ENCODE measurements at regions not wholly inside any gene's neighbourhood (a gene's known extent, or its start where the extent isn't known, plus 50 kb on each side); places are given as distances from the start of the nearest gene placed in this dataset.

DNA sequence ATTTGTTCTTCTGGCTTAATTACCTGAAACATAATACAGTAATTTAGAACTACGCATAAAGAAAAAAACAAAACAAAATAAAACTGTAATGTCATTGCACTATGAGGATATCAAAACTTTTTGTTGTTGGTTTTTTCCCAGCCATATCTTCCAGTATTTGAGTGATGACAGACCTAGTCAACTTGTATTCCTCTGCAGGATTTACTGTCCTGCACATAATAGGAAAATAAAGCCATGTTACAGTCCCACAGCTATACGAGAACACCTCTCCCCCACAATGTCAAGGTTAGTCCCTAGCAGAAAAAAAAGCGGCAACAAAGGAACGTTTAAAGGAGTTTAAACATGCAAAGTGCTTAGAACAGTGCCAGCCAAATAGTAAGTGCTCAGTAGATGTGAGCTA, 55.3 kb upstream of the PRDX6 start (continued):
- TF ChIP-seq, protein P1, sequence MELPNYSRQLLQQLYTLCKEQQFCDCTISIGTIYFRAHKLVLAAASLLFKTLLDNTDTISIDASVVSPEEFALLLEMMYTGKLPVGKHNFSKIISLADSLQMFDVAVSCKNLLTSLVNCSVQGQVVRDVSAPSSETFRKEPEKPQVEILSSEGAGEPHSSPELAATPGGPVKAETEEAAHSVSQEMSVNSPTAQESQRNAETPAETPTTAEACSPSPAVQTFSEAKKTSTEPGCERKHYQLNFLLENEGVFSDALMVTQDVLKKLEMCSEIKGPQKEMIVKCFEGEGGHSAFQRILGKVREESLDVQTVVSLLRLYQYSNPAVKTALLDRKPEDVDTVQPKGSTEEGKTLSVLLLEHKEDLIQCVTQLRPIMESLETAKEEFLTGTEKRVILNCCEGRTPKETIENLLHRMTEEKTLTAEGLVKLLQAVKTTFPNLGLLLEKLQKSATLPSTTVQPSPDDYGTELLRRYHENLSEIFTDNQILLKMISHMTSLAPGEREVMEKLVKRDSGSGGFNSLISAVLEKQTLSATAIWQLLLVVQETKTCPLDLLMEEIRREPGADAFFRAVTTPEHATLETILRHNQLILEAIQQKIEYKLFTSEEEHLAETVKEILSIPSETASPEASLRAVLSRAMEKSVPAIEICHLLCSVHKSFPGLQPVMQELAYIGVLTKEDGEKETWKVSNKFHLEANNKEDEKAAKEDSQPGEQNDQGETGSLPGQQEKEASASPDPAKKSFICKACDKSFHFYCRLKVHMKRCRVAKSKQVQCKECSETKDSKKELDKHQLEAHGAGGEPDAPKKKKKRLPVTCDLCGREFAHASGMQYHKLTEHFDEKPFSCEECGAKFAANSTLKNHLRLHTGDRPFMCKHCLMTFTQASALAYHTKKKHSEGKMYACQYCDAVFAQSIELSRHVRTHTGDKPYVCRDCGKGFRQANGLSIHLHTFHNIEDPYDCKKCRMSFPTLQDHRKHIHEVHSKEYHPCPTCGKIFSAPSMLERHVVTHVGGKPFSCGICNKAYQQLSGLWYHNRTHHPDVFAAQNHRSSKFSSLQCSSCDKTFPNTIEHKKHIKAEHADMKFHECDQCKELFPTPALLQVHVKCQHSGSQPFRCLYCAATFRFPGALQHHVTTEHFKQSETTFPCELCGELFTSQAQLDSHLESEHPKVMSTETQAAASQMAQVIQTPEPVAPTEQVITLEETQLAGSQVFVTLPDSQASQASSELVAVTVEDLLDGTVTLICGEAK (IDR thresholded peaks at IDR 0.05; ENCODE audit: borderline replicate concordance): no peak
- TF ChIP-seq, protein P2, sequence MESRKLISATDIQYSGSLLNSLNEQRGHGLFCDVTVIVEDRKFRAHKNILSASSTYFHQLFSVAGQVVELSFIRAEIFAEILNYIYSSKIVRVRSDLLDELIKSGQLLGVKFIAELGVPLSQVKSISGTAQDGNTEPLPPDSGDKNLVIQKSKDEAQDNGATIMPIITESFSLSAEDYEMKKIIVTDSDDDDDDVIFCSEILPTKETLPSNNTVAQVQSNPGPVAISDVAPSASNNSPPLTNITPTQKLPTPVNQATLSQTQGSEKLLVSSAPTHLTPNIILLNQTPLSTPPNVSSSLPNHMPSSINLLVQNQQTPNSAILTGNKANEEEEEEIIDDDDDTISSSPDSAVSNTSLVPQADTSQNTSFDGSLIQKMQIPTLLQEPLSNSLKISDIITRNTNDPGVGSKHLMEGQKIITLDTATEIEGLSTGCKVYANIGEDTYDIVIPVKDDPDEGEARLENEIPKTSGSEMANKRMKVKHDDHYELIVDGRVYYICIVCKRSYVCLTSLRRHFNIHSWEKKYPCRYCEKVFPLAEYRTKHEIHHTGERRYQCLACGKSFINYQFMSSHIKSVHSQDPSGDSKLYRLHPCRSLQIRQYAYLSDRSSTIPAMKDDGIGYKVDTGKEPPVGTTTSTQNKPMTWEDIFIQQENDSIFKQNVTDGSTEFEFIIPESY (IDR thresholded peaks at IDR 0.05): no peak
- TF ChIP-seq RELA (IDR thresholded peaks at IDR 0.05; ENCODE audit: borderline replicate concordance, partially characterized antibody) (no peak), EZH2 (IDR thresholded peaks at IDR 0.05; ENCODE audit: borderline replicate concordance, control insufficient read depth, low read depth, low read length) (no peak), PML (IDR thresholded peaks at IDR 0.05; ENCODE audit: low read length) (no peak)
- TF ChIP-seq, protein P3, sequence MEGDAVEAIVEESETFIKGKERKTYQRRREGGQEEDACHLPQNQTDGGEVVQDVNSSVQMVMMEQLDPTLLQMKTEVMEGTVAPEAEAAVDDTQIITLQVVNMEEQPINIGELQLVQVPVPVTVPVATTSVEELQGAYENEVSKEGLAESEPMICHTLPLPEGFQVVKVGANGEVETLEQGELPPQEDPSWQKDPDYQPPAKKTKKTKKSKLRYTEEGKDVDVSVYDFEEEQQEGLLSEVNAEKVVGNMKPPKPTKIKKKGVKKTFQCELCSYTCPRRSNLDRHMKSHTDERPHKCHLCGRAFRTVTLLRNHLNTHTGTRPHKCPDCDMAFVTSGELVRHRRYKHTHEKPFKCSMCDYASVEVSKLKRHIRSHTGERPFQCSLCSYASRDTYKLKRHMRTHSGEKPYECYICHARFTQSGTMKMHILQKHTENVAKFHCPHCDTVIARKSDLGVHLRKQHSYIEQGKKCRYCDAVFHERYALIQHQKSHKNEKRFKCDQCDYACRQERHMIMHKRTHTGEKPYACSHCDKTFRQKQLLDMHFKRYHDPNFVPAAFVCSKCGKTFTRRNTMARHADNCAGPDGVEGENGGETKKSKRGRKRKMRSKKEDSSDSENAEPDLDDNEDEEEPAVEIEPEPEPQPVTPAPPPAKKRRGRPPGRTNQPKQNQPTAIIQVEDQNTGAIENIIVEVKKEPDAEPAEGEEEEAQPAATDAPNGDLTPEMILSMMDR (IDR thresholded peaks at IDR 0.05 in 2 of 3, conservative IDR thresholded peaks at IDR 0.05 in 1 of 3; ENCODE audit: control insufficient read depth in 2 of 3, extremely low read depth in 1 of 3, insufficient read depth in 1 of 3, low read depth in 3 of 3, low read length in 3 of 3): no peak
- TF ChIP-seq, protein P4, sequence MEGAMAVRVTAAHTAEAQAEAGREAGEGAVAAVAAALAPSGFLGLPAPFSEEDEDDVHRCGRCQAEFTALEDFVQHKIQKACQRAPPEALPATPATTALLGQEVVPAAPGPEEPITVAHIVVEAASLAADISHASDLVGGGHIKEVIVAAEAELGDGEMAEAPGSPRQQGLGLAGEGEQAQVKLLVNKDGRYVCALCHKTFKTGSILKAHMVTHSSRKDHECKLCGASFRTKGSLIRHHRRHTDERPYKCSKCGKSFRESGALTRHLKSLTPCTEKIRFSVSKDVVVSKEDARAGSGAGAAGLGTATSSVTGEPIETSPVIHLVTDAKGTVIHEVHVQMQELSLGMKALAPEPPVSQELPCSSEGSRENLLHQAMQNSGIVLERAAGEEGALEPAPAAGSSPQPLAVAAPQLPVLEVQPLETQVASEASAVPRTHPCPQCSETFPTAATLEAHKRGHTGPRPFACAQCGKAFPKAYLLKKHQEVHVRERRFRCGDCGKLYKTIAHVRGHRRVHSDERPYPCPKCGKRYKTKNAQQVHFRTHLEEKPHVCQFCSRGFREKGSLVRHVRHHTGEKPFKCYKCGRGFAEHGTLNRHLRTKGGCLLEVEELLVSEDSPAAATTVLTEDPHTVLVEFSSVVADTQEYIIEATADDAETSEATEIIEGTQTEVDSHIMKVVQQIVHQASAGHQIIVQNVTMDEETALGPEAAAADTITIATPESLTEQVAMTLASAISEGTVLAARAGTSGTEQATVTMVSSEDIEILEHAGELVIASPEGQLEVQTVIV (IDR thresholded peaks at IDR 0.05; ENCODE audit: borderline replicate concordance, partially characterized antibody): no peak

Measured in GM12878 (cell line).